SW 1271 (cell line): ENCODE measurements at regions not wholly inside any gene's neighbourhood (a gene's known extent, or its start where the extent isn't known, plus 50 kb on each side); places are given as distances from the start of the nearest gene placed in this dataset.

Experiments used
- DNase-seq, 2 experiments: peaks; one replicate each; lab custom pipeline; 2025; lab: John Stamatoyannopoulos, UW

DNA sequence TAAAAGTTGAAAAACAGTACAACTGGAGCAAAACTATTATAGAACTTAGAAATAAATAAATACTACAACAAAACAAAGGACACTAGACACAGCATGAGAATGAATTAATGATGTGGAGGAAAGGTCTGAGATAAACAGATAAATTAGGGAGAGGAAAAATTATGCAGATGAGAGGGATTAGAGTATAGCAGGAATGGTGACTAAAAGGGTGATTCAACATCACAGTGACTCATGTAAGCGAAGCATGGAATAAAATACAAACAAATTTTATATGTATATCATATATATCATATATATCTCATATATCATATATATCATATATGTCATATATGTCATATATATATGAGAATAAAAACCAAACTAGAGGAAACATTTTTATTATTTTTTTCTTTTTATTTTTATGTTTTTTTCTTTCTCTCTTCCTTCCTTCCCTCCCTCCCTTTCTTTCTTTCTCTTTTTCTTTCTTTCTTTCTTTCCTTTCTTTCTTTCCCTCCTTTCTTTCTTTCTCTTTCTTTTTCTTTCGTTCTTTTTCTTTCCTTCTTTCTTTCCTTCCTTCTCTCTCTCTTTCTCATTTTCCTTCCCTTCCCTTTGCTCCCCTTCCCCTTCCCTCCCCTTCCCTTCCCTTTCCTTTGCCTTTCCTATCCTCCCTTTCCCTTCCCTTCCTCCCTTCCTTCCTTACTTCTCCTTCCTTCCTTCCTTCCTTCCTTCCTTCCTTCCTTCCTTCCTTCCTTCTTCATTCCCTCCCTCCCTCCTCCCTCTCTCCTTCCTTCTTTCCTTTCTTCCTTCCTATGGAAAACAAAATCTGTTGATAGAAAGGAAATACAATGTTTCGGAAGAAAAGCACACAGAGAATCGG, 1014.6 kb downstream of the GRIK2 start:
- DNase-seq: no peak

DNA sequence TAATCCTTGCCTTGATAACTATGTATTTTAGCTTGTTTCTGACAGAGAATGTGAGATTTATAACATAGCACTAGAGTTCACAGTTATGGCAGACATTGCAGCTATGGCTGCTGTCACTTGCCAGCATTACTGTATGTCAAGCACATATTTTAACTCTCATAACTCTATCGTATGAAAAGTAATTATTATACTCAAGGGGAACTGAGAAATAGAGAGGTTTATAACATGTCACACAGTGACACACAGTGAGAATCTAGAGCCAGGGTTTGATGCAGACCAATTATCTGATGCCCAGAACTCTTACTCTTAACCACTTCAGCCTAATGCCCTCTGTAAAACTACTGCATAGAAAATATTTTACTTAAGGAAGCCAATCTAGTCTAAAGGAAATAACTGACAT, 1012.4 kb downstream of the GRIK2 start:
- no peak for DNase-seq

DNA sequence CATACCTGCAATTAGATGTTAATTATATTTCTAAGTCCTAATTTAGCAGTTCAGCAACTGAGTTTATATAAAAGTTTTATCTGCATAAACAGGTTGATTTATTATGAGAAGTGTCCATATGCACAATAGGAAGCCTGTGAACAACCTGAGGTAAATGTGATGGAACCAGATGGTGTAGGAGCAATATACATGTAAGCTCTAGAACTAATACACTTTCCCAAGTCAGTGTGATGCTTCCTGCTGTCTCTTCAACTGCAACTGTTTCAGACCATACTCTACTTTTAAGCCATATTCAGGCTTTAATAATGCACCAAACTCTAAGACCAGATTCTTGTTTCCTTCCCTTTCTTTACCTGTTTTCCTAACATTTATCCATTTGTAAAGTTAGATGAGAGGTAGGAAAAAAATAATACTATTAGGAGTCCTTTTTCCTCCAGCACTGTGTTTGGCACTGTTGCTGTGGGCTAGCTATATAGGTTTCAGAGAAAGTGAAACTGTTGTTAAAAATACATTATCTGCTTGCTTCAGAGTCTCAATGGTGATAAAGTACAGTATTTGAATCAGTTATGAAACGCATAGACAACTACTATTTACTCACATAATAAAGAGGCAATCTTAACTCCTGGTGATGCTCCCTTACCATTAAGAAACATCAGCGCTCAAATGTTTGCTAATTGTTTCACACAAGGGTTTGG, 1009.3 kb downstream of the GRIK2 start:
- DNase-seq: no peak

DNA sequence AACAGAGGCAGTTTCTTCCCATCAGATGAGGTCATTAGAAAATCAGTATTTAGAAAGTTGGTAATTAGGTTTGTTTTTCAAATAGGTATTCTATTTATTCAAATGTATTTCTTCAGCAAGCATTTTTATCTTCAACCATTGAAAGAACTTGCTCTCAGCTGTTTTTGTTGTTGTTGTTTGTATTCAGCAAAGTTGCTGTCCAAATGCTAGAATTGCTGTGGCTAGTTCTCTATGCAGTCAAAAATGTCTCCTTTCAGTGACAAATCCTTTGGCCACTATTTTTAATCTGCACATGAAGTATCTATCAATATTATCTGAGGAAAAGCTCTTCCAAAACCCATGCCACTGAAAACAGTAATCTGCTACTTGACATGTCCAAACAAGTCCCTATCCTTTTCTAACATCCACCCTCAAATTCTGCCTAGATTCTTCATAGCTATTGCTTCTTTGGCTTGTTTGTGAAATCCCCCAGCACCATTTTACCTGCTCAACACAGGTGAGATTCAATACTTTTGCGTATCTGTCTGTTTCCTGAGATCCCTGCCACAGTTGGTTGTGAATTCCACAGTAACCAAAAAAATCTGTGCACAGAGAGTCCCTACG, 1005.4 kb downstream of the GRIK2 start:
- DNase-seq: no peak

DNA sequence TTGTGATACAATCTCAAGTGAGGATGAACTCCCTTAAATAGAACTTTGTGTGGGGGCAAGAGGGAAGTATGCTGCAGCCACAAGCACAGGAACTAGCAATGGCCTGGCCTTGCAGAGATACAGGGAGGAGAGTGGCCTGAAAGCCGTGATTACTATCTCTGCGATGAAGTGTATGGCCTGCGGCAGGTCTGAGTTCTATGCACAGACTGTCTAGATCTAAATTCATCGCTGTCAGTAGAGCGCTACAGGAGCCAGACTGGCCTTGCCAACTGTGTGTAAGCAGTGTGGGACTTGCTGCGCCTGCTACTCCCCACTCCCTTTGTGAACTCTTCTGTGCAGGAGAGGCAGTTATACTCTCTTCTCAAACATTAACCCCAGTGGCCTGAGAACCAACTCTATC, 997.0 kb downstream of the GRIK2 start:
- DNase-seq: no peak

DNA sequence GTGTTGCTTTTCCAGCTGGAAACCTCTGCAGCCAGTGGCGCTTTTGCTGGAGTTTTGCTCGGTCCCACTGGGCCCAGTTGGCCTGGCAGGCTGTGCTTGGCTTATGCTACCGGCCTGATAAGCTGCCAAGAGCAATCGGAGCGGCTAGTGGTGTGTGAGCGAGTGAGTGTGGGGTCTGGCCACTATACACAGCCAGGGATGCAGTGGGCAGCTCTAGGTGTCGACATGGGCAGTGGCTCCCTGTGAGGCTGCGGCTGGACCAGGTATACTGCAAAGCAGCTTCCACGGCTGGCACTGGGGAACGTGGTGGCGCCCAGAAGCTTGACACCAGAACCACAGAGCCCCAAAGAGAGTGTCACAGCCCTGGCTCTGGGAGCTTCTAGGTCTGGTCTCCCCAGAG, 996.5 kb downstream of the GRIK2 start:
- DNase-seq: no peak

DNA sequence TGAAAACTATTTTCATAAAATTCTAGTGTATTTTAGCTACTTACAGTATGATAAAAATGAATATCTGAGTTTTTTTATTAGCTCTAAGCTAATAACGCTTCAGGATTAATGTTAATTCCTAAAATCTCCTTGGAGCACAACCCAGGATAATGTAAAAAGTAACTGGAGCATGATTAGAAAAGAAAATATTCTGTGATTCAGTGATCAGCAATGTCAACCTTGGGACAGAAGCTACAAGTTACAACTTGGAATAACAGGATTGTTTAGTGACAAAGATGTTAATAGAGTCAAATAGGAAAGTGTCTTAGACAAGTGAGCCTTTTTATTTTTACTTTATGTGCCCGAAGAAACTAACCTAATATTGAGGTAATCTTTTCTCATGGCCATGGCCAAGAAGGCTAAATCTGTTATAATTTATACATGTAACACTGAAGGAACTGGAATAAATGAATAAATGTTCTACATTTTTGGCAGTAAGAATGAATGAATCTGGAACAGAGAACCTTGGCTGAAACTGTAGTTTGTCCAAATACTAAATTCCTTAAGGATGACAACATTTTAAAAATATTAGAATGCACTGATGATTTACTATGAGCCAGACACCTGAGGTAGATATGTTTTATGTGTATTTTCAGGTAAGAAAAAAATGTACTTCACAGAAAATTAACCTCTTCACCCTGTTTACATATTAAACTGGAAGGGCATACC, 994.0 kb downstream of the GRIK2 start:
- no peak for DNase-seq

DNA sequence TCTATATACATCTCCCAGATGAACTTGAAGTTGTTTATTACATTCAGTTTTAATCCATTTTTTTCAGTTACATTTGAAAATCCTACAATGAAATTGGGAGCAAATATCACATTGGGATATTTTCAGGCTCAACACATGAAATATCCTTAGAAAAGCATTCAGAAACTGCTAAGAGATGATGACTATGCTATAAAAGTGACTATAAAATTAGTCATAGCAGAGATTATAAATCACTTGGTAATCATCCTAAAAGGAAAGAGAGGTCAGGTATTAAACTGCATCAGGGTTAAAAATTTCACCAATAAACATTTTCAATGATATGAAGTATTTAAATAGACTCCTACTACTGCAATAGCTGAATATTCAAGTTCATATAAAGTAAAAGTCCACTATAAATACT, 987.7 kb downstream of the GRIK2 start:
- DNase-seq: no peak

DNA sequence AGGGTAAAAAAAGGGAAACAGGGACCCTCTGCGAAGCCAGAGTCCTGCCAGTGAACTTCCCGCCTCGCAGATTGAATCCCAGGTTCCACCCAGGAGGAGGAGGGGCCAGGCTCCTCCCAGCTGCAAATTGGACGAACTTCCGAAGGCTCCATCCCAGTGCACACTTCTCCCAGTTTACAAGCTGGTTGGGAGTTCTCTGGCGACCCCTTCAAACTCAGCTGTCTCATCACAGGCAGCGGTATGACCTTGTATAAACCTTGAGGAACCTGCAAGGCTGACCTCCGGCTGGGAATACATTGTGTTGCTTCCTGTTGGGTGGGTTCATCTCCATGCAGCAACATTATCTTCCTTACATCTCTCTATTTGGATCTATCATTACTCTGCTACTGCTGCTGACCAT, 962.7 kb downstream of the GRIK2 start:
- DNase-seq: no peak

DNA sequence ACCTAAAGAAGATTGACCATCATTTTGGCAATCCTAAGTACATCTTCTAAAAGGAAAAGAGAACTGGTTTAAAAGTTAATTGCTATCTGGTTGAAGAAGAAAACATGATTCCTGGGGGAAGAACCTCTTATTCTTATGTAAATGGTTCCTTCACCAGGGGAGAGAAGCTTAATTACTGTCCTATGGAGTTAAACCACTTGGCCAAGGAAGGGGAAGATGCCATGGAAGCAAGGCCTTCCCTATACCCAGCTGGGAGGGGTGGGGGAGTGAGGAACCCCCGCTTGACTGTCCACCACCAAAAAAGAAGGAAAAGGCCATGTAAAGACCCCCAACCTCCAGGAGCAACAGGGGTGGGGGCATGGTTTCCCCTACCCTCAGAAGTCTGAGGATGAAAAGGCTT, 962.1 kb downstream of the GRIK2 start:
- no peak for DNase-seq

DNA sequence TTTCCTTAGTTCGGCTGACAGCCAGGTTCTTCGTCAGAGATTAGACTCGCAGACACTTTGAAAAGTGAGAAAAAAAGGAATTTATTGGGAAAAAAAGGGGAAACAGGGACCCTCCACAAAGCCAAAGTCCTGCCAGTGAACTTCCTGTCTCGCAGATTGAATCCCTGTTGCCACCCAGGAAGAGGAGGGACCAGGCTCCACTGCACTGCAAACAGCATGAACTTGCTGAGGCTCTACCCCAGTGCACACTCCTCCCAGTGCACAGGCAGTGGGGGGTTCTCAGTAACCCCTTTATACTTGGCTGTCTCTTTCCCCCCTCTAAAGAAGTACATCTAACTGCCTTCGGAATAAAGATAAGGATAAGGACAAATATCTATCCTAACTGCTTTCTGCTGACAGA, 959.0 kb downstream of the GRIK2 start:
- DNase-seq: no peak

DNA sequence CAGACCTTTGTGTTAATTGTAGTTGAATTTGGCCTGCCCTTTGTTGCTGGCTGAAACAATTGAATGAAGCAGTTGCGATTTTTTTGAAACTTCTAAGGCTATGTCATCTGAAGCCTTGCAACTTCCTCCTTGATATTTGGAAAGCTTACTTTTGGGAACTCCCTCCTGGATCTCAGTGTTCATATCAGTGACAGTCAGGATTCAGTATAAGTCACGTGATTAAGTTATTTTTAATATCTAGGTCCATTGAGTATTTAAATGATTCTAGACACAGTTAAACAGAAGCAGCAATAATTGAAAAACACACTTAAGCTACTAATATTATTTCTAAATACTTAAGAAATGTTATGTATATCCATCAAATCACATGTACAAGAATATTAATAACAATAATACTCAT, 951.3 kb downstream of the GRIK2 start:
- DNase-seq: no peak

DNA sequence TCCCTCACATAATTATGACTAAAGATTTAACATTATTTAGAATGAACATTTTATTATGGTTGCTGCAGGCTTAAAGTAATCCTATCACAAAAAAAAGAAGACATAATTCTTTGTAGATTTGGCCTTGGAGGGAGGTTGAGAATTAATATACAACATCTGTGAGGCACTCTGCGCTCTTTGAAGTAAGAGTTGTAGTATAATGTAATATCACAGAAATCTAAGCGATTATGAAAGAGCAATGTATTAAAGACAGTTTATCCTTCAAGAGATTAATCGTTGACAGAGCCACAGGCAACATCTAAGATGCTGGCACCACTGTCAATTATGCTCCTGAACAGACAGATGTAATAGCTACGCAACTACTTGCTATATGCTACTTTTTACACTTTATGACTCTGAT, 946.8 kb downstream of the GRIK2 start:
- no peak for DNase-seq

DNA sequence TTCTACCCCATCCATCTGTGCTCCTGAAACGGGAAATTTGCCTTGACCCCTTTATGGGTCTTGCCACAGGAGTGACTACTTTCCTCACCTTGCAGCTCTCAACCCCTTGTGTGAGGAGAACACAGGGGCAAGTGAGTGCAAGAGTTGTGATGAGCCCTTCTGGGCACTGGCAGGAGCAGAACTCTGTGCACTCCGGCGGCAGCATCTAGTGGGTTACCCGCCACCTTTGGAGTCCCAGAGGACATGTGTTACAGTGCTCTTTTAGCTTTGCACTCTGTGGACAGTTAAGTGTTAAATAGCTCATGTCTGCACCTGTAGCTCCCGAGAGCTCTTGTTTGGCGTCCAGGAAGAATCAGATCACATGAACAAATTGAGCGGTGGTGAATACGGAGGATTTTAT, 940.2 kb downstream of the GRIK2 start:
- no peak for DNase-seq

DNA sequence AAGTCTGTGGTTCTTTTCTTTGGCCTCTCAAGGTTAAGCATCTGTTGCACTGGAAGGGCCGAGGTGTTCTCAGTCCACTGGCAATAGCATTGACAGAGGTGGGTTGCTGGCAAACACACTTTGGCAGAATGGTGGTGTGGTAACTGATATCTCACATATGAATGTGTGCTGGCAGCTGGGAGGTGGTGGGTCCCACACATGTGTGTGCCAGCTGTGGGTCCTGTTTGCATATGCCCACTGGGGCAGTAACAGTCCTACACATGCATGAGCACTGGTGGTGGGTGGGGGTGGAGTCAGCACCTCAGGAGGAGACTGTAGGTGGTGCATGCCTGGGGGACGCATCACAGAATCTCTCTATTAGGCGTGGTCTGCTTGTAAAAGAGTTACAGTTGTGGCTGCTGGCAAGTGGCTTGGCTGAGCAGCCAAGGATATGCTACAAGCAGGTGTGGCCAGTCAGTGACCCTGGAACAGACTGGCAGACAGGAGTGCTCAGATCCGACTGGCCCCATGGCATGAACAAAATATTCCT, 934.3 kb downstream of the GRIK2 start:
- no peak for DNase-seq

DNA sequence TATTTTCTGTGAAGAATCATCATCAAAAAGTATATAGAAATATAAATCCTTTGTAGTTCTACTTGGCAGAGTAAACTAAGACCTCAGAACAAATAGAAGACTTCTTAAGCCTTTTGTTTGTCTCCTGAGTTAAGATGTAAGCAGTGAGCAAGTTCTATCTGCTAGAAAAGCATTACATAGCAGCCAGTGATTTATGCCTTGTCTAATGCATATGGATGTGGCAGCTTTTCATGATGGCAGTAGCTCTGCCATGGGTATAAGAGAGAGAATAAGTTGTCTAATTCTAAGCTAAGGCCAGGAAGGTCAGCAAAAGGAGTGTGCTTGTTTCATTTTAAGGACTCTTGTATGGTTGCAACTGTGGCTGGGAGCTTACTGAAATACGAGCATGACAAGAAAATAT, 920.2 kb downstream of the GRIK2 start:
- DNase-seq: no peak

DNA sequence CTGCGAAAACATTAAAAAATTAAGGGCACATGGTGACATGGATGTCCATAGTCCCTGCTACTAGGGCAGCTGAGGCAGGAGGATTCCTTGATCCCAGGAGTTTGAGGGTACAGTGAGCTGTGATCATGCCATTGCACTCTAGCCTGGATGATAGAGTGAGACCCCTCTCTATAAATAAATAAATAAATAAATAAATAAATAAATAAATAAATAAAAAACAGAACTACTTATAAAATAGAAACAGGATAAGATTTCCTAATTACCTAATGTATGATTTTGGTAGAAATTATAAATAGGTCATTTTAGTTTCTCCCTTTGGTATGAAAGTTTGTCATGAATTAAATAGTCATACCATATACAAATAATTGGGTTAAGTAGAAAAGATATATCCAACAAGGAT, 916.2 kb downstream of the GRIK2 start:
- DNase-seq: no peak

DNA sequence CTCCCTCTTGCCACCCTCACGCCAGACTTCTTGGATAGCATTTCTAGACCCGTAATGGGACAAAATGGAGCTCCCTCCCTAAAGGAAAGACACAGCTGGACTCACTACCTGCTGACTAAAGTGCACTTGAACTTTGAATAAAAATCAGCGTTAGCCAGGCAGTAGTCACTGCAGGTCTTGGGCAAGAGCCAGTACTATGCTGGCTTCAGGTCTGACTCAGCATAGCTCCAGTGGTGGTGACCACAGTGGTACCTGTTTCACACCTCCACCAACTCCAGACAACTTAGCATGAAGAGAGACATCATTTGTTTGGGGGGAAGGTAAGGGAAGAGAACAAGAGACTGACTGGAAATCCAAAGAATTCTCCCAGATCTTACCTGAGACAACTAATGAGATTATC, 906.8 kb downstream of the GRIK2 start:
- DNase-seq: no peak

DNA sequence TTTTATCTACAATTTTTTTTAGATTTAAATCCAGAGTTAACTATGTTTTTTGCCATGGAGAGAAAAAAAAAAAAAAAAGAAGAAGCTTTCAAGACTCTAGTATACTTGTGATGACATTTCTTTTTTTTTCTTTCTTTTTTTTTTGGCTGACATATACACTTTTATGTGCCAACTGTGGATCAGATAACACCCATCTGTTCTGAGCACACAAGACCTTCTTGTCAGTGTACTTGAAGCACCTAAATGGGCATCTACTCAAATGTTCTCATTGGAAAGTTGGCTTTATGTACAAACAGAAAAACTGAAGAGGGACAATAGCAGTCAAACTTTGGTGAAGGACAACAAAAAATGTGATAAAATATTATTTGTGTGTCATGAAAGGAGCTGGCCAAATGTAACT, 904.5 kb downstream of the GRIK2 start:
- no peak for DNase-seq
